Pancreas (tissue), 10 donors: ENCODE measurements at regions not wholly inside any gene's neighbourhood (a gene's known extent, or its start where the extent isn't known, plus 50 kb on each side); places are given as distances from the start of the nearest gene placed in this dataset.
"Not testable (repeated sequence)": the region's sequence is repeated elsewhere in the genome, so short reads cannot be mapped to it uniquely, and the experiment has no call there.

Experiments
- ATAC-seq, 4 donors: fragments of 200-7000 bp; cut with Tn5 transposase; one replicate each; pipeline versions ENCODE4 v1.8.0 to v1.9.1; 2020; ENCODE audit warnings: mild to moderate bottlenecking in 4 of 4, moderate library complexity in 4 of 4
- DNase-seq, 6 donors: peaks; one replicate each; pipeline ENCODE4 v3.0.0-alpha.2; 2020
- FAIRE-seq: peaks from 2 replicates; lab custom pipeline; 2012; peaks lifted over from hg19 to GRCh38; lab: Jason Lieb, UNC
- H3K27ac ChIP-seq, 4 donors: fragments of 200-600 bp; sonication (generic); 1 replicate in 3 of 4; 2 replicates in 1 of 4; pipeline versions ENCODE4 v1.5.0 to v1.8.0; 2020
- H3K27me3 ChIP-seq, 4 donors: fragments of 200-600 bp; one replicate each; pipeline ENCODE4 v1.8.0; 2021
- H3K36me3 ChIP-seq, 3 donors: fragments of 200-600 bp; sonication (generic) in 1 of 3; one replicate each; pipeline versions ENCODE4 v1.5.0 to v1.8.0; 2020 to 2021
- H3K4me1 ChIP-seq, 3 donors: fragments of 200-600 bp; one replicate each; pipeline ENCODE4 v1.8.0; 2021
- H3K4me3 ChIP-seq, 4 donors: fragments of 200-600 bp; sonication (generic) in 2 of 4; one replicate each; pipeline versions ENCODE4 v1.5.0 to v1.8.0; 2020 to 2021
- H3K9me3 ChIP-seq, 4 donors: fragments of 200-600 bp; one replicate each; pipeline ENCODE4 v1.8.0; 2021
- CTCF ChIP-seq, 4 donors: fragments of 200-600 bp; sonication (generic) in 3 of 4; IDR thresholded peaks; one replicate each; pipeline versions ENCODE4 v1.5.0 to v1.8.0; 2021; ENCODE audit warnings: antibody characterized with exemption in 4 of 4
- WGBS, 2 donors: extraction: QIAGEN DNeasy Blood & Tissue Kit; methylation state at CpG; one replicate each; pipeline ENCODE4 v1.1.7; 2013; 5-methylcytosine and 5-hydroxymethylcytosine counted together
- intact Hi-C, 3 donors: fragments of 100-400 bp; cut with DNase I; formaldehyde crosslinking; loops; one replicate each; pipeline versions ENCODE4 v1.11.1 to v1.14.2; 2022
- donor health status: healthy with polysubstance abuse.
- donor health status: DM: no; HTN: no; CAD: no; lungs with moderate emphysema.
- donor health status: DM: no; HTN: no; CAD: no.
- donor health status: control.
- donor health status: control.
- donor health status: Bipolar disorder and iron deficiency.
- donor health status: DM: yes; HTN: yes; CAD: no.
- donor health status: DM: no; HTN: no; CAD: no.
- donor health status: DM: no; HTN: no; CAD: no.
- donor health status: DM: yes; HTN: yes; CAD: no.

GRCh38 chr12:105474672-105475071 is 144.2 kb downstream of the C12orf75 start:
- TF ChIP-seq CTCF (IDR thresholded peaks at IDR 0.05), result no peak
- 69 to 74% methylated on average over 4 of the region's 4 CpGs for WGBS, 2 donors
- Histone ChIP-seq H3K27ac (no peak overlapping the region), H3K36me3 (no peaks in the 10 kb centered on the region), H3K4me1 (no peaks in the 10 kb centered on the region), H3K9me3 (no peaks in the 10 kb centered on the region), H3K4me3 (no peak overlapping the region), H3K27me3 (no peaks in the 10 kb centered on the region)
- ATAC-seq, result no peak
- intact Hi-C loops, result no loop called here
- FAIRE-seq, result no peak
- DNase-seq, result no peak

GRCh38 chr12:105476616-105477015 is 146.1 kb downstream of the C12orf75 start:
- ATAC-seq (no peak), FAIRE-seq (no peak), DNase-seq (no peak)
- Histone ChIP-seq H3K27ac (no peak overlapping the region), H3K27me3 (no peaks in the 10 kb centered on the region), H3K9me3 (no peaks in the 10 kb centered on the region), H3K36me3 (no peaks in the 10 kb centered on the region), H3K4me1 (no peaks in the 10 kb centered on the region), H3K4me3 (no peak overlapping the region)
- intact Hi-C loops, result no loop called here
- no peak for TF ChIP-seq CTCF (IDR thresholded peaks at IDR 0.05)
- 48 to 52% methylated on average over 2 of the region's 2 CpGs for WGBS, 2 donors

- no peaks in the 10 kb centered on the region for H3K36me3 ChIP-seq
- H3K4me3 ChIP-seq, result no peak overlapping the region
- 75 to 77% methylated on average over 6 of the region's 6 CpGs for WGBS, 2 donors
- ATAC-seq (peak in 1 of 4 donors; percentile 31), FAIRE-seq (no peak), DNase-seq (no peak)
- H3K9me3 ChIP-seq, result no peaks in the 10 kb centered on the region
- intact Hi-C loops, result no loop called here
- no peak overlapping the region for H3K27ac ChIP-seq
- H3K4me1 ChIP-seq, result no peaks in the 10 kb centered on the region
- no peaks in the 10 kb centered on the region for H3K27me3 ChIP-seq
- TF ChIP-seq CTCF (IDR thresholded peaks at IDR 0.05), result no peak
These were observed 147.4 kb downstream of the C12orf75 start for GRCh38 chr12:105477873-105478272.

GRCh38 chr12:105478788-105479187 is 148.3 kb downstream of the C12orf75 start:
- H3K27me3 ChIP-seq, H3K4me3 ChIP-seq, FAIRE-seq, H3K9me3 ChIP-seq, H3K36me3 ChIP-seq, ATAC-seq, intact Hi-C loops, H3K27ac ChIP-seq, DNase-seq, H3K4me1 ChIP-seq: not testable (repeated sequence)
- WGBS, 2 donors, result 72 to 73% methylated on average over 8 of the region's 9 CpGs

- Histone ChIP-seq H3K36me3 (no peaks in the 10 kb centered on the region), H3K27me3 (no peaks in the 10 kb centered on the region), H3K27ac (no peak overlapping the region), H3K4me3 (no peak overlapping the region), H3K4me1 (no peaks in the 10 kb centered on the region), H3K9me3 (no peaks in the 10 kb centered on the region)
- 46 to 60% methylated on average over 1 of the region's 1 CpG for WGBS, 2 donors
- TF ChIP-seq CTCF (IDR thresholded peaks at IDR 0.05), result no peak
- intact Hi-C loops, result no loop called here
- ATAC-seq (no peak), DNase-seq (no peak), FAIRE-seq (no peak)
These were observed 149.2 kb downstream of the C12orf75 start for GRCh38 chr12:105479710-105480109.

- FAIRE-seq, result no peak
- H3K36me3 ChIP-seq, result no peaks in the 10 kb centered on the region
- intact Hi-C loops, result no loop called here
These were observed 149.7 kb downstream of the C12orf75 start for GRCh38 chr12:105480162-105480561.

More at GRCh38 chr12:105480162-105480561, 149.7 kb downstream of the C12orf75 start:
- Histone ChIP-seq H3K27me3 (no peaks in the 10 kb centered on the region), H3K4me3 (no peak overlapping the region), H3K27ac (no peak overlapping the region), H3K9me3 (no peaks in the 10 kb centered on the region), H3K4me1 (no peaks in the 10 kb centered on the region)
- no peak for TF ChIP-seq CTCF (IDR thresholded peaks at IDR 0.05)
- ATAC-seq (no peak), DNase-seq (no peak)
- WGBS, 2 donors, result 44 to 49% methylated on average over 2 of the region's 2 CpGs
